ENCODE measurements at regions not wholly inside any gene's neighbourhood (a gene's known extent, or its start where the extent isn't known, plus 50 kb on each side); places are given as distances from the start of the nearest gene placed in this dataset.

- TF ChIP-seq CTCF (IDR thresholded peaks at IDR 0.05; ENCODE audit: low read depth, low read length): no peak
- DNase-seq (ENCODE audit: low read depth, low spot score): no peak
- in situ Hi-C loops (cut with HindIII; ENCODE audit: low sequenced_read_pairs): no loop called here
Observed at GRCh38 chr15:39438799-39439592, 141.9 kb upstream of the THBS1 start.

GRCh38 chr15:39442898-39443297 lies 138.0 kb upstream of the THBS1 start:
- DNase-seq (ENCODE audit: low read depth, low spot score): no peak
- no peak overlapping the region for H3K4me3 ChIP-seq (ENCODE audit: low read depth, low read length)
- TF ChIP-seq CTCF (IDR thresholded peaks at IDR 0.05; ENCODE audit: low read depth, low read length): no peak
- in situ Hi-C loops (cut with HindIII; ENCODE audit: low sequenced_read_pairs): no loop called here

More at GRCh38 chr15:39438799-39439592, 141.9 kb upstream of the THBS1 start:
- no peak overlapping the region for H3K4me3 ChIP-seq (ENCODE audit: low read depth, low read length)

- TF ChIP-seq CTCF (IDR thresholded peaks at IDR 0.05; ENCODE audit: low read depth, low read length): no peak
- in situ Hi-C loops (cut with HindIII; ENCODE audit: low sequenced_read_pairs): no loop called here
Observed at GRCh38 chr15:39443659-39444219, 137.1 kb upstream of the THBS1 start.

GRCh38 chr15:39444735-39445470 lies 136.0 kb upstream of the THBS1 start:
- no peak for TF ChIP-seq CTCF (IDR thresholded peaks at IDR 0.05; ENCODE audit: low read depth, low read length)
- in situ Hi-C loops (cut with HindIII; ENCODE audit: low sequenced_read_pairs): no loop called here
- H3K4me3 ChIP-seq (ENCODE audit: low read depth, low read length): no peak overlapping the region
- no peak for DNase-seq (ENCODE audit: low read depth, low spot score)

More at GRCh38 chr15:39443659-39444219, 137.1 kb upstream of the THBS1 start:
- no peak for DNase-seq (ENCODE audit: low read depth, low spot score)
- H3K4me3 ChIP-seq (ENCODE audit: low read depth, low read length): no peak overlapping the region

- in situ Hi-C loops (cut with HindIII; ENCODE audit: low sequenced_read_pairs): no loop called here
- no peak overlapping the region for H3K4me3 ChIP-seq (ENCODE audit: low read depth, low read length)
- TF ChIP-seq CTCF (IDR thresholded peaks at IDR 0.05; ENCODE audit: low read depth, low read length): no peak
- no peak for DNase-seq (ENCODE audit: low read depth, low spot score)
Observed at GRCh38 chr15:39445931-39446330, 134.9 kb upstream of the THBS1 start.

- in situ Hi-C loops (cut with HindIII; ENCODE audit: low sequenced_read_pairs): no loop called here
- no peak overlapping the region for H3K4me3 ChIP-seq (ENCODE audit: low read depth, low read length)
- DNase-seq (ENCODE audit: low read depth, low spot score): no peak
- TF ChIP-seq CTCF (IDR thresholded peaks at IDR 0.05; ENCODE audit: low read depth, low read length): no peak
Observed at GRCh38 chr15:39447346-39447745, 133.5 kb upstream of the THBS1 start.

All from astrocyte of the spinal cord (primary cell).